MM.1S (cell line): ENCODE measurements at regions not wholly inside any gene's neighbourhood (a gene's known extent, or its start where the extent isn't known, plus 50 kb on each side); places are given as distances from the start of the nearest gene placed in this dataset.

ENCODE experiments used
- CTCF ChIP-seq: fragments of 300-600 bp; sonication (generic); IDR thresholded peaks from 2 replicates; pipeline ENCODE4 v1.5.1; 2016; ENCODE audit warnings: antibody characterized with exemption, low read length, mixed read lengths
- EZH2 ChIP-seq: fragments of 300-600 bp; sonication (generic); optimal IDR thresholded peaks from 2 replicates; pipeline ENCODE3; 2017; ENCODE audit warnings: low read depth, mild to moderate bottlenecking, antibody characterized with exemption, low read length, mixed read lengths

DNA sequence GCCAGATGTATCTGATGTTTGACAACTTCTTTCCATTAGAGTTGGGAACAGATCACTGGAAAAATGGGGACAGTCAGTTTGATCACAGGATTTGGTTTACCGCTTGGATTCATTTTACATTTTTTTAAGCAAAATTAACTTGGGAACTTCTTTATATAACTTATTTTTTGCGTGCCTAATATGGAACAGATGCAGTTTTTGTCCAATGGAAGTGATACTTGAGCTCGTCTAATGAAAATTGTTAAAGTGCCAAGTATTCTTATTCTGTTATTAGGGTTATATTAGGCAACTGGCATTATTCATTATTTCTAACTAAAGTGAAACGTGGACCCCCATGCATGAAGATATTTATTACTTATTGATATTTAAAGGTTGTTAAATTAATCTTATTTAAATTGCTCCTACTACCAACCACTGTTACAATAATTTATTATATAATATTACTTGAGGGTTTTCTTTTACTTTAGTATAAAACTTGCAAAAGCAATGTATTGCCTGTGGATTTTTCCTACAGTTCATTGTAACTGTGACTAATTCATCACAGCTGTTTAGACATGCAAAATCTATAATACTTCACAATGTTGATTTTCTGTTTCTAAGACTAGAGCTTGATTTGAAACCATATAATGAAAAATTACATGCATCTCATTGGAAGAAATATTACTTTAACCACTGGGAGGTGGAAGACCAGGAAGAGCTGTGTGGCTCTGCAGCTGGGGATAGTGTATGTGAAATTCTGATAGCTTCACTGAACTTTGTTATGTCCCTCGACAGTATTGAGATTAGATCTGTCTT is 787.3 kb upstream of the WWC1 start:
- no peak for TF ChIP-seq CTCF
- TF ChIP-seq EZH2: no peak
